ENCODE measurements at regions not wholly inside any gene's neighbourhood (a gene's known extent, or its start where the extent isn't known, plus 50 kb on each side); places are given as distances from the start of the nearest gene placed in this dataset.

DNA sequence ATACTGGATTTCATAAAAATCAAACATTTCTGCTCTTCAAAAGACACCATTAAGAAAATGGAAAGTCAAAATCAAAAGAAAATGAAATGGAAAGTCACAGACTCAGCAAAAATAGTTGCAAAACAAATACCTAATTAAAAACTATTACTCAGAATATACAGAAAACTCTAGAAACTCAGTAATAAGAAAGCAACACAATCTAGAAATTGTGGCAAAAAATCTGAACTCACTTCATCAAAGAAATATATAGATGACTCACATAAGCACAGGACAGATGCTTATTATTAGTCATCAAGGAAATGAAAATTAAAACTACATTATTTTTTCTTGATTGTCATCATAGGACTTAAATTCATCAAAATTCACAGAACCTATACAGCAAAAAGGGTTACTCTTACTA, 430.0 kb downstream of the SHQ1 start:
- H3K4me1 Mint-ChIP-seq: peaks cover 41% of the 10 kb centered on the region
- no peaks in the 10 kb centered on the region for H3K27me3 ChIP-seq (ENCODE audit: control insufficient read depth in 2 of 2, insufficient read depth in 2 of 2, low read length in 2 of 2)
- H3K4me3 Mint-ChIP-seq: no peak overlapping the region

DNA sequence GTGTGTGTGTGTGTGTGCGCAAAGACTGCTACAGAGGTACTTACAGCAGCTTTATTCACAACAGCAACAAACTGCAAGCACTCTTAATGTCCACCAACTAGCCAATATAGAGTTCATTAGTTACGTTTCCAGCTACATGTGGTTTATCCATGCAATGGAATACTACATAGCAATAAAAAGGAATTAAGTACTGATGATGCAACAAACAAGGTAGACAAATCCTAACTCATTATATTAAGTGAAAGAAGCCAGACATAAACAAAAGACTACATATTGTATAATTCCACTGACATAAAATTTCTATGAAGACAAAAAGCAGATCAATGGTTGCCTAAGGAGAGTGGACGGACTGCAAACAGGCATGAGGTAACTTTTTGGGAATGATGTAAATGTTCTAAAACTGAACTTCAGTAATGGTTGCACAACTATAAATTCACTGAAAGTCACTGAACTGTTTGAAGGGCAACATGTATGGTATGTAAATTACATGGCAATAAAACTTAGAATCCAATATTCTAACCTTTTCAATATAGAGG, 433.7 kb downstream of the SHQ1 start:
- peak overlapping the region in 1 of 7 donors; percentile 47 for H3K27ac Mint-ChIP-seq
- no peak for DNase-seq
- H2AFZ ChIP-seq (ENCODE audit: insufficient read depth, low read depth, low read length, poor library complexity, severe bottlenecking): no peak overlapping the region
- H3K4me1 Mint-ChIP-seq: peaks cover 60% of the 10 kb centered on the region
- no peaks in the 10 kb centered on the region for H3K9me3 Mint-ChIP-seq
- no peak overlapping the region for H3K4me2 ChIP-seq (replicated peaks; ENCODE audit: extremely low read depth, low read length, poor library complexity, severe bottlenecking)
- H3K36me3 Mint-ChIP-seq: peaks cover 10 to 18% of the 10 kb centered on the region in 2 donors
- intact Hi-C loops (cut with micrococcal nuclease): no loop called here
- no peak overlapping the region for H3K4me3 ChIP-seq (replicated peaks in 1 of 3; ENCODE audit: low read depth in 2 of 3, low read length in 3 of 3)
- no peaks in the 10 kb centered on the region for H3K27me3 Mint-ChIP-seq (ENCODE audit: low read depth in 3 of 3)
- H3K9me3 ChIP-seq (replicated peaks in 1 of 2; ENCODE audit: control insufficient read depth in 1 of 2, insufficient read depth in 1 of 2, low read length in 2 of 2): no peaks in the 10 kb centered on the region
- TF ChIP-seq, protein P1, sequence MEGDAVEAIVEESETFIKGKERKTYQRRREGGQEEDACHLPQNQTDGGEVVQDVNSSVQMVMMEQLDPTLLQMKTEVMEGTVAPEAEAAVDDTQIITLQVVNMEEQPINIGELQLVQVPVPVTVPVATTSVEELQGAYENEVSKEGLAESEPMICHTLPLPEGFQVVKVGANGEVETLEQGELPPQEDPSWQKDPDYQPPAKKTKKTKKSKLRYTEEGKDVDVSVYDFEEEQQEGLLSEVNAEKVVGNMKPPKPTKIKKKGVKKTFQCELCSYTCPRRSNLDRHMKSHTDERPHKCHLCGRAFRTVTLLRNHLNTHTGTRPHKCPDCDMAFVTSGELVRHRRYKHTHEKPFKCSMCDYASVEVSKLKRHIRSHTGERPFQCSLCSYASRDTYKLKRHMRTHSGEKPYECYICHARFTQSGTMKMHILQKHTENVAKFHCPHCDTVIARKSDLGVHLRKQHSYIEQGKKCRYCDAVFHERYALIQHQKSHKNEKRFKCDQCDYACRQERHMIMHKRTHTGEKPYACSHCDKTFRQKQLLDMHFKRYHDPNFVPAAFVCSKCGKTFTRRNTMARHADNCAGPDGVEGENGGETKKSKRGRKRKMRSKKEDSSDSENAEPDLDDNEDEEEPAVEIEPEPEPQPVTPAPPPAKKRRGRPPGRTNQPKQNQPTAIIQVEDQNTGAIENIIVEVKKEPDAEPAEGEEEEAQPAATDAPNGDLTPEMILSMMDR (IDR thresholded peaks at IDR 0.05): no peak
- H3K4me3 Mint-ChIP-seq: no peak overlapping the region
- 14% methylated on average over 1 of the region's 3 CpGs for WGBS (ENCODE audit: insufficient coverage)
- no peaks in the 10 kb centered on the region for H3K36me3 ChIP-seq (replicated peaks in 1 of 2; ENCODE audit: control insufficient read depth in 1 of 2, insufficient read depth in 2 of 2, low read length in 2 of 2)
- no peak overlapping the region for H3K27ac ChIP-seq (ENCODE audit: low read depth in 1 of 2, low read length in 2 of 2)
- H3K9ac ChIP-seq (ENCODE audit: insufficient read depth, low read length, poor library complexity, severe bottlenecking): no peak overlapping the region
- H4K20me1 ChIP-seq (ENCODE audit: insufficient read depth, low read length): peaks cover 100% of the 10 kb centered on the region
- H3K4me1 ChIP-seq (ENCODE audit: control insufficient read depth in 1 of 2, insufficient read depth in 2 of 2, low read length in 2 of 2): peaks cover 15 to 60% of the 10 kb centered on the region in 2 donors
- H3K27me3 ChIP-seq (ENCODE audit: control insufficient read depth in 2 of 2, insufficient read depth in 2 of 2, low read length in 2 of 2): no peaks in the 10 kb centered on the region
- H3K79me2 ChIP-seq (ENCODE audit: insufficient read depth, low read length): peaks cover 100% of the 10 kb centered on the region

More for the DNA sequence above, 430.0 kb downstream of the SHQ1 start:
- H3K9ac ChIP-seq (ENCODE audit: insufficient read depth, low read length, poor library complexity, severe bottlenecking): no peak overlapping the region
- peaks cover 0 to 5% of the 10 kb centered on the region in 2 donors for H3K36me3 ChIP-seq (replicated peaks in 1 of 2; ENCODE audit: control insufficient read depth in 1 of 2, insufficient read depth in 2 of 2, low read length in 2 of 2)
- H4K20me1 ChIP-seq (ENCODE audit: insufficient read depth, low read length): peaks cover 100% of the 10 kb centered on the region
- H3K9me3 ChIP-seq (replicated peaks in 1 of 2; ENCODE audit: control insufficient read depth in 1 of 2, insufficient read depth in 1 of 2, low read length in 2 of 2): peaks cover 6 to 8% of the 10 kb centered on the region in 2 donors
- Mint-ChIP-seq H3K27ac (peak overlapping the region in 1 of 7 donors; percentile 32), H3K36me3 (peaks cover 20 to 28% of the 10 kb centered on the region in 2 donors), H3K9me3 (peaks cover 3 to 13% (median 10%) of the 10 kb centered on the region in 7 donors), H3K27me3 (ENCODE audit: low read depth in 3 of 3) (no peaks in the 10 kb centered on the region)
- TF ChIP-seq, protein P1 (IDR thresholded peaks at IDR 0.05): no peak
- no peak overlapping the region for H2AFZ ChIP-seq (ENCODE audit: insufficient read depth, low read depth, low read length, poor library complexity, severe bottlenecking)
- H3K4me3 ChIP-seq (replicated peaks in 1 of 3; ENCODE audit: low read depth in 2 of 3, low read length in 3 of 3): no peak overlapping the region
- H3K4me1 ChIP-seq (ENCODE audit: control insufficient read depth in 1 of 2, insufficient read depth in 2 of 2, low read length in 2 of 2): peaks cover 14 to 45% of the 10 kb centered on the region in 2 donors
- DNase-seq: peak; percentile 19 to 40 (median 36)
- H3K79me2 ChIP-seq (ENCODE audit: insufficient read depth, low read length): peaks cover 100% of the 10 kb centered on the region
- no peak overlapping the region for H3K27ac ChIP-seq (ENCODE audit: low read depth in 1 of 2, low read length in 2 of 2)
- intact Hi-C loops (cut with micrococcal nuclease): no loop called here
- no peak overlapping the region for H3K4me2 ChIP-seq (replicated peaks; ENCODE audit: extremely low read depth, low read length, poor library complexity, severe bottlenecking)
